ENCODE measurements at regions not wholly inside any gene's neighbourhood (a gene's known extent, or its start where the extent isn't known, plus 50 kb on each side); places are given as distances from the start of the nearest gene placed in this dataset.

DNA sequence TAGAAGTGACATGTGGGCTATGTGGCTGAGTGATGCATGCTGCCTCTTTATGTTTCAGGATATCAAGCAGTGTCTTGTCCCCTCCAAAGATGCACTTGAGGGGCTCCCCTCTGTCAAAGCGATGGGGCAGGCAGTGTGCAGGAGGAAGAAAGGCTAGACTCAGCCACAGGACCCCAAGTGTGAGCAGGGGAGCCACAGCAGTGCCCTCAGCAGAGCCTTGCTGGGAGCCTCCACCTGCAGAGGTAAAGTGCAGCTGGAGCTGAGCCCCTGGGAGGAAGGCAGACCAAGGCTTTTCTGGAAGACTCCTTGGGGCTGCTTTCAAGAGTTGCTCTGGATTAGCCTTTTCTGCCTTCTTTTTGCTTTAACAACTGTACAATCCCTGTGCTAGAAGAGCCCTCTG is 247.3 kb downstream of the DLEU7 start:
- no peak for TF ChIP-seq EZH2 (IDR thresholded peaks at IDR 0.05; ENCODE audit: low read depth)
- TF ChIP-seq, protein P1, sequence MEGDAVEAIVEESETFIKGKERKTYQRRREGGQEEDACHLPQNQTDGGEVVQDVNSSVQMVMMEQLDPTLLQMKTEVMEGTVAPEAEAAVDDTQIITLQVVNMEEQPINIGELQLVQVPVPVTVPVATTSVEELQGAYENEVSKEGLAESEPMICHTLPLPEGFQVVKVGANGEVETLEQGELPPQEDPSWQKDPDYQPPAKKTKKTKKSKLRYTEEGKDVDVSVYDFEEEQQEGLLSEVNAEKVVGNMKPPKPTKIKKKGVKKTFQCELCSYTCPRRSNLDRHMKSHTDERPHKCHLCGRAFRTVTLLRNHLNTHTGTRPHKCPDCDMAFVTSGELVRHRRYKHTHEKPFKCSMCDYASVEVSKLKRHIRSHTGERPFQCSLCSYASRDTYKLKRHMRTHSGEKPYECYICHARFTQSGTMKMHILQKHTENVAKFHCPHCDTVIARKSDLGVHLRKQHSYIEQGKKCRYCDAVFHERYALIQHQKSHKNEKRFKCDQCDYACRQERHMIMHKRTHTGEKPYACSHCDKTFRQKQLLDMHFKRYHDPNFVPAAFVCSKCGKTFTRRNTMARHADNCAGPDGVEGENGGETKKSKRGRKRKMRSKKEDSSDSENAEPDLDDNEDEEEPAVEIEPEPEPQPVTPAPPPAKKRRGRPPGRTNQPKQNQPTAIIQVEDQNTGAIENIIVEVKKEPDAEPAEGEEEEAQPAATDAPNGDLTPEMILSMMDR (conservative IDR thresholded peaks at IDR 0.05): no peak
- intact Hi-C loops (cut with micrococcal nuclease; ENCODE audit: unreplicated experiment): no loop called here
- Histone ChIP-seq H3K79me2 (ENCODE audit: low read depth) (no peaks in the 10 kb centered on the region), H3K4me3 (no peak overlapping the region), H3K9me3 (ENCODE audit: insufficient read depth, low read depth) (no peaks in the 10 kb centered on the region), H3K36me3 (ENCODE audit: low read depth) (no peaks in the 10 kb centered on the region), H3K9me2 (ENCODE audit: insufficient read depth) (no peaks in the 10 kb centered on the region), H2AFZ (no peak overlapping the region), H3K4me2 (no peak overlapping the region), H3K27me3 (ENCODE audit: insufficient read depth, low read depth) (no peaks in the 10 kb centered on the region), H3K27ac (no peak overlapping the region), H4K20me1 (ENCODE audit: insufficient read depth) (no peaks in the 10 kb centered on the region), H3K4me1 (replicated peaks; ENCODE audit: insufficient read depth) (0 out of 2 replicates have a peak, but pooled peaks cover 9% of the 10 kb centered on the region), H3F3A (ENCODE audit: insufficient read depth, low read depth) (no peaks in the 10 kb centered on the region)
- BruUV-seq (replicated peaks): no TSS peak
- no peak for DNase-seq
- ChIA-PET CTCF (no interaction called here), POLR2A (ENCODE audit: unreplicated experiment) (no interaction called here)

DNA sequence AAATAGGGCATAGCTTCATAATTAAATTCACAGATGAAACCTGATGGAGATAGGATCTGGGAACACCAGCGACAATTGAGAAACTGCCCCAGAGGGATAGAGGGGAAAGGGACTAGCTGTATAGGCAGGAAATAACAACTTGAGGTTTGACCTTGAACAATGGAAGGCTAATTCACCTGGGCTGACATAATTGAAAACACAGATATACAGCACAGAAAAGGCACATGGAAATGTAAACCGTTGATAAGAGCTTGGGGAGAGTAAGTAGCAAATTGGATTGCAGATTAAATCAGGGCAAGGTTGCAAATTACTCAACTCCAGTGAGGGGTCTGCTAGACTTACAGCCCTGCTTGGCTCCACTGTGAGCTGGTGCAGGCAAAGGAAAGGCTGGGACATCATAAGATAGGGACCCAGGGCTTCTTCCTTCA is 246.7 kb downstream of the DLEU7 start:
- Histone ChIP-seq H3K79me2 (ENCODE audit: low read depth) (no peaks in the 10 kb centered on the region), H3K4me1 (replicated peaks; ENCODE audit: insufficient read depth) (0 out of 2 replicates have a peak, but pooled peaks cover 9% of the 10 kb centered on the region), H3K27me3 (ENCODE audit: insufficient read depth, low read depth) (no peaks in the 10 kb centered on the region), H3K27ac (no peak overlapping the region), H2AFZ (no peak overlapping the region), H3F3A (ENCODE audit: insufficient read depth, low read depth) (no peaks in the 10 kb centered on the region), H3K4me3 (no peak overlapping the region), H3K9me3 (ENCODE audit: insufficient read depth, low read depth) (no peaks in the 10 kb centered on the region), H3K9me2 (ENCODE audit: insufficient read depth) (no peaks in the 10 kb centered on the region), H3K4me2 (no peak overlapping the region), H3K36me3 (ENCODE audit: low read depth) (no peaks in the 10 kb centered on the region), H4K20me1 (ENCODE audit: insufficient read depth) (no peaks in the 10 kb centered on the region)
- TF ChIP-seq EZH2 (IDR thresholded peaks at IDR 0.05; ENCODE audit: low read depth): no peak
- TF ChIP-seq, protein P1 (conservative IDR thresholded peaks at IDR 0.05): no peak
- ChIA-PET CTCF (no interaction called here), POLR2A (ENCODE audit: unreplicated experiment) (no interaction called here)
- intact Hi-C loops (cut with micrococcal nuclease; ENCODE audit: unreplicated experiment): no loop called here
- BruUV-seq (replicated peaks): no TSS peak
- no peak for DNase-seq

DNA sequence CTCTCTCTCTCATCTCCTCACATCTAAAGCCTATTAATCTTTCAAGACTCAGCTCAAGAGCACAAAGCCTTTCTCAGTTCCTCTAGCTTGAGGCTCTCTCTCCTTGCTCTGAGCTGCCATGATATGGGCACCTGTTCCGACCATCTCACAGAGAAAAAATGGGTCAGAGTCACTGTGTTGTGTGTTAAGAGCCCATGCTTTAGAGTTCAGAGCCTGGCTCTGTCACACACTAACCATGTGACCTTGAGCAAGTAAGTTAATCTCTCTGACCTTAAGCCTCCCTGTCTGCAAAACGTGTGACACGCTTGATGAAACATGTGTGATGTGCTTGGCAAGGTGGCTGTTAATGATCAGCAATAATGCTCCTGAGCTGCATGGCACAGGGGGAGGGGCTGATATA is 245.2 kb downstream of the DLEU7 start:
- Histone ChIP-seq H3K4me2 (no peak overlapping the region), H3K4me3 (no peak overlapping the region), H3K27ac (no peak overlapping the region), H4K20me1 (ENCODE audit: insufficient read depth) (no peaks in the 10 kb centered on the region), H3K79me2 (ENCODE audit: low read depth) (no peaks in the 10 kb centered on the region), H3K4me1 (replicated peaks; ENCODE audit: insufficient read depth) (no peaks in the 10 kb centered on the region), H3K27me3 (ENCODE audit: insufficient read depth, low read depth) (no peaks in the 10 kb centered on the region), H3K9me3 (ENCODE audit: insufficient read depth, low read depth) (no peaks in the 10 kb centered on the region), H3F3A (ENCODE audit: insufficient read depth, low read depth) (no peaks in the 10 kb centered on the region), H3K9me2 (ENCODE audit: insufficient read depth) (no peaks in the 10 kb centered on the region), H2AFZ (no peak overlapping the region), H3K36me3 (ENCODE audit: low read depth) (no peaks in the 10 kb centered on the region)
- ChIA-PET CTCF (no interaction called here), POLR2A (ENCODE audit: unreplicated experiment) (no interaction called here)
- no TSS peak for BruUV-seq (replicated peaks)
- intact Hi-C loops (cut with micrococcal nuclease; ENCODE audit: unreplicated experiment): no loop called here
- TF ChIP-seq, protein P1 (conservative IDR thresholded peaks at IDR 0.05): no peak
- no peak for TF ChIP-seq EZH2 (IDR thresholded peaks at IDR 0.05; ENCODE audit: low read depth)
- no peak for DNase-seq

All from PC-9 (cell line).